ENCODE measurements at regions not wholly inside any gene's neighbourhood (a gene's known extent, or its start where the extent isn't known, plus 50 kb on each side); places are given as distances from the start of the nearest gene placed in this dataset.

GRCh38 chr14:104425763-104426646 lies 153.6 kb upstream of the C14orf180 start:
- ChIA-PET CTCF (no interaction called here), POLR2A (no interaction called here)

More at GRCh38 chr14:104425763-104426646, 153.6 kb upstream of the C14orf180 start:
- no peaks in the 10 kb centered on the region for H3K36me3 ChIP-seq (ENCODE audit: control insufficient read depth in 1 of 2, insufficient read depth in 2 of 2, low read length in 2 of 2)
- H3K27ac ChIP-seq (ENCODE audit: low read depth, low read length) = no peak overlapping the region
- intact Hi-C loops (cut with micrococcal nuclease) = no loop called here
- H2AFZ ChIP-seq (ENCODE audit: low read depth, low read length, poor library complexity, severe bottlenecking) = no peak overlapping the region
- no peak for DNase-seq (ENCODE audit: low read depth, low spot score)
- H3K9me3 ChIP-seq (ENCODE audit: control insufficient read depth in 1 of 2, insufficient read depth in 1 of 2, low read depth in 1 of 2, low read length in 2 of 2) = no peaks in the 10 kb centered on the region
- no peaks in the 10 kb centered on the region for H3K79me2 ChIP-seq (ENCODE audit: insufficient read depth, low read length)
- no peaks in the 10 kb centered on the region for H3K27me3 ChIP-seq (ENCODE audit: insufficient read depth, low read length)
- no TSS peak for BruUV-seq (replicated peaks)
- H3K9ac ChIP-seq (ENCODE audit: low read length) = no peak overlapping the region
- H3K9me2 ChIP-seq (ENCODE audit: insufficient read depth) = no peaks in the 10 kb centered on the region
- TF ChIP-seq MAX (IDR thresholded peaks at IDR 0.05) (no peak), ZFX (IDR thresholded peaks at IDR 0.05) (no peak), ZNF274 (IDR thresholded peaks at IDR 0.05; ENCODE audit: low read depth, low read length) (no peak), CBX3 (IDR thresholded peaks at IDR 0.05; ENCODE audit: low read depth) (no peak), YY1 (IDR thresholded peaks at IDR 0.05; ENCODE audit: extremely low read depth, insufficient replicate concordance, low read depth, low read length) (no peak), ATF3 (IDR thresholded peaks at IDR 0.05) (no peak), RAD21 (IDR thresholded peaks at IDR 0.05; ENCODE audit: low read depth) (no peak), SP1 (IDR thresholded peaks at IDR 0.05; ENCODE audit: low read depth) (no peak), EZH2 (IDR thresholded peaks at IDR 0.05) (no peak), CEBPB (IDR thresholded peaks at IDR 0.05; ENCODE audit: low read depth) (no peak), SIN3A (IDR thresholded peaks at IDR 0.05; ENCODE audit: low read depth) (no peak), SRF (IDR thresholded peaks at IDR 0.05; ENCODE audit: low read depth) (no peak)
- TF ChIP-seq, protein P1, sequence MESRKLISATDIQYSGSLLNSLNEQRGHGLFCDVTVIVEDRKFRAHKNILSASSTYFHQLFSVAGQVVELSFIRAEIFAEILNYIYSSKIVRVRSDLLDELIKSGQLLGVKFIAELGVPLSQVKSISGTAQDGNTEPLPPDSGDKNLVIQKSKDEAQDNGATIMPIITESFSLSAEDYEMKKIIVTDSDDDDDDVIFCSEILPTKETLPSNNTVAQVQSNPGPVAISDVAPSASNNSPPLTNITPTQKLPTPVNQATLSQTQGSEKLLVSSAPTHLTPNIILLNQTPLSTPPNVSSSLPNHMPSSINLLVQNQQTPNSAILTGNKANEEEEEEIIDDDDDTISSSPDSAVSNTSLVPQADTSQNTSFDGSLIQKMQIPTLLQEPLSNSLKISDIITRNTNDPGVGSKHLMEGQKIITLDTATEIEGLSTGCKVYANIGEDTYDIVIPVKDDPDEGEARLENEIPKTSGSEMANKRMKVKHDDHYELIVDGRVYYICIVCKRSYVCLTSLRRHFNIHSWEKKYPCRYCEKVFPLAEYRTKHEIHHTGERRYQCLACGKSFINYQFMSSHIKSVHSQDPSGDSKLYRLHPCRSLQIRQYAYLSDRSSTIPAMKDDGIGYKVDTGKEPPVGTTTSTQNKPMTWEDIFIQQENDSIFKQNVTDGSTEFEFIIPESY (IDR thresholded peaks at IDR 0.05; ENCODE audit: extremely low read depth, insufficient replicate concordance, low read length) = no peak
- TF ChIP-seq, protein P2, sequence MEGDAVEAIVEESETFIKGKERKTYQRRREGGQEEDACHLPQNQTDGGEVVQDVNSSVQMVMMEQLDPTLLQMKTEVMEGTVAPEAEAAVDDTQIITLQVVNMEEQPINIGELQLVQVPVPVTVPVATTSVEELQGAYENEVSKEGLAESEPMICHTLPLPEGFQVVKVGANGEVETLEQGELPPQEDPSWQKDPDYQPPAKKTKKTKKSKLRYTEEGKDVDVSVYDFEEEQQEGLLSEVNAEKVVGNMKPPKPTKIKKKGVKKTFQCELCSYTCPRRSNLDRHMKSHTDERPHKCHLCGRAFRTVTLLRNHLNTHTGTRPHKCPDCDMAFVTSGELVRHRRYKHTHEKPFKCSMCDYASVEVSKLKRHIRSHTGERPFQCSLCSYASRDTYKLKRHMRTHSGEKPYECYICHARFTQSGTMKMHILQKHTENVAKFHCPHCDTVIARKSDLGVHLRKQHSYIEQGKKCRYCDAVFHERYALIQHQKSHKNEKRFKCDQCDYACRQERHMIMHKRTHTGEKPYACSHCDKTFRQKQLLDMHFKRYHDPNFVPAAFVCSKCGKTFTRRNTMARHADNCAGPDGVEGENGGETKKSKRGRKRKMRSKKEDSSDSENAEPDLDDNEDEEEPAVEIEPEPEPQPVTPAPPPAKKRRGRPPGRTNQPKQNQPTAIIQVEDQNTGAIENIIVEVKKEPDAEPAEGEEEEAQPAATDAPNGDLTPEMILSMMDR (IDR thresholded peaks at IDR 0.05 in 2 of 3, conservative IDR thresholded peaks at IDR 0.05 in 1 of 3; ENCODE audit: borderline replicate concordance in 1 of 3, insufficient read depth in 1 of 3, low read depth in 2 of 3, low read length in 2 of 3) = no peak
- TF ChIP-seq, protein P3, sequence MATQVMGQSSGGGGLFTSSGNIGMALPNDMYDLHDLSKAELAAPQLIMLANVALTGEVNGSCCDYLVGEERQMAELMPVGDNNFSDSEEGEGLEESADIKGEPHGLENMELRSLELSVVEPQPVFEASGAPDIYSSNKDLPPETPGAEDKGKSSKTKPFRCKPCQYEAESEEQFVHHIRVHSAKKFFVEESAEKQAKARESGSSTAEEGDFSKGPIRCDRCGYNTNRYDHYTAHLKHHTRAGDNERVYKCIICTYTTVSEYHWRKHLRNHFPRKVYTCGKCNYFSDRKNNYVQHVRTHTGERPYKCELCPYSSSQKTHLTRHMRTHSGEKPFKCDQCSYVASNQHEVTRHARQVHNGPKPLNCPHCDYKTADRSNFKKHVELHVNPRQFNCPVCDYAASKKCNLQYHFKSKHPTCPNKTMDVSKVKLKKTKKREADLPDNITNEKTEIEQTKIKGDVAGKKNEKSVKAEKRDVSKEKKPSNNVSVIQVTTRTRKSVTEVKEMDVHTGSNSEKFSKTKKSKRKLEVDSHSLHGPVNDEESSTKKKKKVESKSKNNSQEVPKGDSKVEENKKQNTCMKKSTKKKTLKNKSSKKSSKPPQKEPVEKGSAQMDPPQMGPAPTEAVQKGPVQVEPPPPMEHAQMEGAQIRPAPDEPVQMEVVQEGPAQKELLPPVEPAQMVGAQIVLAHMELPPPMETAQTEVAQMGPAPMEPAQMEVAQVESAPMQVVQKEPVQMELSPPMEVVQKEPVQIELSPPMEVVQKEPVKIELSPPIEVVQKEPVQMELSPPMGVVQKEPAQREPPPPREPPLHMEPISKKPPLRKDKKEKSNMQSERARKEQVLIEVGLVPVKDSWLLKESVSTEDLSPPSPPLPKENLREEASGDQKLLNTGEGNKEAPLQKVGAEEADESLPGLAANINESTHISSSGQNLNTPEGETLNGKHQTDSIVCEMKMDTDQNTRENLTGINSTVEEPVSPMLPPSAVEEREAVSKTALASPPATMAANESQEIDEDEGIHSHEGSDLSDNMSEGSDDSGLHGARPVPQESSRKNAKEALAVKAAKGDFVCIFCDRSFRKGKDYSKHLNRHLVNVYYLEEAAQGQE (IDR thresholded peaks at IDR 0.05; ENCODE audit: low read depth) = no peak
- H3K4me3 ChIP-seq (replicated peaks in 1 of 2; ENCODE audit: low read depth in 1 of 2, low read length in 2 of 2) = no peak overlapping the region
- no peak overlapping the region for H3K4me2 ChIP-seq (ENCODE audit: low read length)
- no peak for ATAC-seq
- RAD21 ChIA-PET (ENCODE audit: low non-redundant PET in 1 of 2, low total read pairs in 2 of 2, uncharacterized antibody in 2 of 2, unreplicated experiment in 2 of 2) = no interaction called here
- no peaks in the 10 kb centered on the region for H4K20me1 ChIP-seq (ENCODE audit: insufficient read depth)
- H3K4me1 ChIP-seq (ENCODE audit: control insufficient read depth in 1 of 2, insufficient read depth in 2 of 2, low read length in 2 of 2) = no peaks in the 10 kb centered on the region; a peak in 1 of 4 replicates
